Esophagus muscularis mucosa (tissue), 3 donors: ENCODE measurements at regions not wholly inside any gene's neighbourhood (a gene's known extent, or its start where the extent isn't known, plus 50 kb on each side); places are given as distances from the start of the nearest gene placed in this dataset.

Source experiments
- POLR2A ChIP-seq: fragments of 450-650 bp; IDR thresholded peaks from one replicate; pipeline ENCODE4 v1.6.1; 2017; ENCODE audit warnings: antibody characterized with exemption, moderate library complexity, mild to moderate bottlenecking, low read depth
- POLR2AphosphoS5 ChIP-seq, 2 donors: sonication (generic); formaldehyde crosslinking; IDR thresholded peaks; one replicate each; pipeline ENCODE4 v1.6.1; 2017; ENCODE audit warnings: antibody characterized with exemption in 2 of 2
- TF ChIP-seq, protein P1 (sequence below), 3 experiments: fragments of 200-600 bp in 2 of 3; fragments of 450-650 bp in 1 of 3; sonication (generic) in 2 of 3; IDR thresholded peaks; one replicate each; pipeline ENCODE4 v1.5.1; 2017 to 2019; ENCODE audit warnings: antibody characterized with exemption in 3 of 3, mild to moderate bottlenecking in 2 of 3, moderate library complexity in 1 of 3

DNA sequence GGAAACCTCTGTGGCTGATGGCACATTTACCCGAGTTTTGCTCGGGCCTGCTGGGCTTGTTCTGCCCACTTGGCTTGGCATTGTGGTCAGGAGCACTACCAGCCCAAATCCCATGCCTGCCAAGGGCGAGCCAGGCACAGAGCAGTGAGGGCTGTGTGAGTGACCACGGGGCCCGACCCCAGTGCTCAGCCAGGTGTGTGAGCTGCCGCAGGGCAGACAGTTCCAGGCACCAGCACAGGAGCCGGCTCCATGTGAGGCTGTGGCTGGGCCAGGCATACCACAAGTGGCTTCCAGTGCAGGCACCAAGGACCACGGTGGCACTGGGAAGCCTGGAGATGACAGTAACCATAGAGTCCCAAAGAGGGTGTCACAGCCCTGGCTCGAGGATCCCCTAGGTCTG, 1225.5 kb upstream of the GJE1 start:
- TF ChIP-seq, protein P1, sequence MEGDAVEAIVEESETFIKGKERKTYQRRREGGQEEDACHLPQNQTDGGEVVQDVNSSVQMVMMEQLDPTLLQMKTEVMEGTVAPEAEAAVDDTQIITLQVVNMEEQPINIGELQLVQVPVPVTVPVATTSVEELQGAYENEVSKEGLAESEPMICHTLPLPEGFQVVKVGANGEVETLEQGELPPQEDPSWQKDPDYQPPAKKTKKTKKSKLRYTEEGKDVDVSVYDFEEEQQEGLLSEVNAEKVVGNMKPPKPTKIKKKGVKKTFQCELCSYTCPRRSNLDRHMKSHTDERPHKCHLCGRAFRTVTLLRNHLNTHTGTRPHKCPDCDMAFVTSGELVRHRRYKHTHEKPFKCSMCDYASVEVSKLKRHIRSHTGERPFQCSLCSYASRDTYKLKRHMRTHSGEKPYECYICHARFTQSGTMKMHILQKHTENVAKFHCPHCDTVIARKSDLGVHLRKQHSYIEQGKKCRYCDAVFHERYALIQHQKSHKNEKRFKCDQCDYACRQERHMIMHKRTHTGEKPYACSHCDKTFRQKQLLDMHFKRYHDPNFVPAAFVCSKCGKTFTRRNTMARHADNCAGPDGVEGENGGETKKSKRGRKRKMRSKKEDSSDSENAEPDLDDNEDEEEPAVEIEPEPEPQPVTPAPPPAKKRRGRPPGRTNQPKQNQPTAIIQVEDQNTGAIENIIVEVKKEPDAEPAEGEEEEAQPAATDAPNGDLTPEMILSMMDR (IDR thresholded peaks at IDR 0.05): no peak
- no peak for TF ChIP-seq POLR2A
- TF ChIP-seq POLR2AphosphoS5 (IDR thresholded peaks at IDR 0.05): no peak
